ENCODE measurements at regions not wholly inside any gene's neighbourhood (a gene's known extent, or its start where the extent isn't known, plus 50 kb on each side); places are given as distances from the start of the nearest gene placed in this dataset.

- TF ChIP-seq CTCF (IDR thresholded peaks at IDR 0.05), result no peak
- TF ChIP-seq POLR2A (IDR thresholded peaks at IDR 0.05), result no peak
- no peak for TF ChIP-seq POLR2AphosphoS5 (IDR thresholded peaks at IDR 0.05)
- TF ChIP-seq EP300 (IDR thresholded peaks at IDR 0.05), result no peak
Measured at GRCh38 chr22:27292542-27293299, 508.8 kb downstream of the MN1 start.

Measured in suprapubic skin (tissue), 4 donors.